ENCODE measurements at regions not wholly inside any gene's neighbourhood (a gene's known extent, or its start where the extent isn't known, plus 50 kb on each side); places are given as distances from the start of the nearest gene placed in this dataset.

DNA sequence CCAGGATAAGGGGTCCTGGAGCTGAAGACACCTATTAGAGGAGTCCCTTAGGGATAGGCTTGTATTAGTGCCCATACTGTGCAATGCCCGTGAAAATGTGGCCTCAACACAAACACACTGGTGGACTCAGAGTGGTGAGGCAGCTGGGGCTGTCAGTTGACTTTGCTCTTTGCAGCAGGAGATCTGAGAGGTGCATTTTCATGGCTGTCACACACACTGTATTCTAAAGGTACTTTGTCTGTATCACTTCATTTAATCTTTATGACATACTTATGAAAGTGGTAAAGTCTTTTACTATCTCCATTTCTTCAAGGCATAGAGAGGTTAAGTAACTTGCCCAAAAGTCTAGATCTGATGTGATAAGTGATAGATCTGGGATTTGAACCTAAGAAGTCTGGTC lies 55.1 kb upstream of the GCFC2 start:
- H3K9me2 ChIP-seq = no peaks in the 10 kb centered on the region
- H2AFZ ChIP-seq (ENCODE audit: low read depth) = no peak overlapping the region
- no peaks in the 10 kb centered on the region for H3F3A ChIP-seq (replicated peaks; ENCODE audit: insufficient read depth)
- POLR2A ChIA-PET = no interaction called here
- no peak overlapping the region for H3K27ac ChIP-seq (ENCODE audit: low read depth in 2 of 2, low read length in 1 of 2)
- TF ChIP-seq EZH2phosphoT487 (IDR thresholded peaks at IDR 0.05; ENCODE audit: borderline replicate concordance, low read depth) (no peak), RXRA (IDR thresholded peaks at IDR 0.05; ENCODE audit: borderline replicate concordance, low read depth) (no peak), YY1 (IDR thresholded peaks at IDR 0.05; ENCODE audit: low read depth) (no peak), TAF1 (IDR thresholded peaks at IDR 0.05; ENCODE audit: borderline replicate concordance, low read depth, low read length) (no peak)
- no peaks in the 10 kb centered on the region for H4K20me1 ChIP-seq (ENCODE audit: insufficient read depth)
- H3K4me3 ChIP-seq (ENCODE audit: low read depth in 2 of 2, low read length in 1 of 2) = no peak overlapping the region
- H3K9me3 ChIP-seq = no peaks in the 10 kb centered on the region
- H3K9ac ChIP-seq = no peak overlapping the region
- H3K36me3 ChIP-seq (replicated peaks in 1 of 2; ENCODE audit: control insufficient read depth in 1 of 2, insufficient read depth in 2 of 2, low read length in 1 of 2) = no peaks in the 10 kb centered on the region
- CTCF ChIA-PET = interaction anchor here (0.6 kb wide), 1 partner anchor 89 kb away, joined by 3 read pairs; no protein-coding TSS in a partner anchor
- no peak for DNase-seq
- no peaks in the 10 kb centered on the region for H3K27me3 ChIP-seq (ENCODE audit: insufficient read depth)
- H3K4me1 ChIP-seq (ENCODE audit: control insufficient read depth in 1 of 2, insufficient read depth in 2 of 2, low read depth in 1 of 2, low read length in 1 of 2) = no peaks in the 10 kb centered on the region
- no peaks in the 10 kb centered on the region for H3K79me2 ChIP-seq (ENCODE audit: insufficient read depth)
- WGBS (ENCODE audit: low lambda C conversion rate) = no CpG with 5 or more reads among the region's 1 CpG
- no peak overlapping the region for H3K4me2 ChIP-seq

DNA sequence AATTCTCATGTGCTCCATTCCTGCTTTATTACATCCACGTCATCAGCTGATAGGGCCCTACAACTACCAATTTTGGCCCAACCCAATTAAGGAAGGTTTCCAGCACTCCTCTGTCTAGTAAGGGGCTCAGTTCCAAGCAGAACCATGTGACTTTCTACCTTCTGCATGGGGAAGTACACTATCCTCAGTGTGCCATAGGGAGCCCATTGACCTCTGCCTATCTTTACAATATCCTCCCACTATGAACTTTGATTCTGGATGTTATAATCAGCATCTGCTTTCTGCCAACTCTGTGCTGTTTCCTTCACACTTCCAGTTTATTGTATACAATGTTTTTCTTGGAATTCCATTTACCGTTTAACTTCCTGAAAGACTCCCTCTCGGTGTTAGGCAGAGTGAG lies 53.9 kb upstream of the GCFC2 start:
- Histone ChIP-seq H3K9ac (no peak overlapping the region), H3K9me2 (no peaks in the 10 kb centered on the region), H3K27ac (ENCODE audit: low read depth in 2 of 2, low read length in 1 of 2) (no peak overlapping the region), H4K20me1 (ENCODE audit: insufficient read depth) (no peaks in the 10 kb centered on the region), H3K27me3 (ENCODE audit: insufficient read depth) (no peaks in the 10 kb centered on the region), H3K4me1 (ENCODE audit: control insufficient read depth in 1 of 2, insufficient read depth in 2 of 2, low read depth in 1 of 2, low read length in 1 of 2) (no peaks in the 10 kb centered on the region), H3K9me3 (no peaks in the 10 kb centered on the region), H3K79me2 (ENCODE audit: insufficient read depth) (no peaks in the 10 kb centered on the region), H3K4me2 (no peak overlapping the region), H3K36me3 (replicated peaks in 1 of 2; ENCODE audit: control insufficient read depth in 1 of 2, insufficient read depth in 2 of 2, low read length in 1 of 2) (no peaks in the 10 kb centered on the region), H2AFZ (ENCODE audit: low read depth) (no peak overlapping the region), H3F3A (replicated peaks; ENCODE audit: insufficient read depth) (no peaks in the 10 kb centered on the region), H3K4me3 (ENCODE audit: low read depth in 2 of 2, low read length in 1 of 2) (no peak overlapping the region)
- CTCF ChIA-PET = interaction anchor here (1.3 kb wide), 1 partner anchor 17 kb away, joined by 4 read pairs; no protein-coding TSS in a partner anchor
- DNase-seq = no peak
- 37% methylated on average over 3 of the region's 3 CpGs for WGBS (ENCODE audit: low lambda C conversion rate)
- TF ChIP-seq FOXJ3 (CRISPR knock-in tag; IDR thresholded peaks at IDR 0.05) = no peak
- TF ChIP-seq GABPA (IDR thresholded peaks at IDR 0.05; ENCODE audit: low read depth) = no peak
- no peak for TF ChIP-seq TAF1 (IDR thresholded peaks at IDR 0.05; ENCODE audit: borderline replicate concordance, low read depth, low read length)
- TF ChIP-seq TEAD4 (IDR thresholded peaks at IDR 0.05; ENCODE audit: borderline replicate concordance, insufficient read depth) = no peak
- no peak for TF ChIP-seq JUND (IDR thresholded peaks at IDR 0.05)
- TF ChIP-seq FOSL2 (IDR thresholded peaks at IDR 0.05; ENCODE audit: borderline replicate concordance, low read depth) = no peak
- TF ChIP-seq GATA2 (CRISPR knock-in tag; IDR thresholded peaks at IDR 0.05) = no peak
- TF ChIP-seq RFX5 (IDR thresholded peaks at IDR 0.05; ENCODE audit: low read length) = no peak
- TF ChIP-seq, protein P1, sequence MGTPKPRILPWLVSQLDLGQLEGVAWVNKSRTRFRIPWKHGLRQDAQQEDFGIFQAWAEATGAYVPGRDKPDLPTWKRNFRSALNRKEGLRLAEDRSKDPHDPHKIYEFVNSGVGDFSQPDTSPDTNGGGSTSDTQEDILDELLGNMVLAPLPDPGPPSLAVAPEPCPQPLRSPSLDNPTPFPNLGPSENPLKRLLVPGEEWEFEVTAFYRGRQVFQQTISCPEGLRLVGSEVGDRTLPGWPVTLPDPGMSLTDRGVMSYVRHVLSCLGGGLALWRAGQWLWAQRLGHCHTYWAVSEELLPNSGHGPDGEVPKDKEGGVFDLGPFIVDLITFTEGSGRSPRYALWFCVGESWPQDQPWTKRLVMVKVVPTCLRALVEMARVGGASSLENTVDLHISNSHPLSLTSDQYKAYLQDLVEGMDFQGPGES (IDR thresholded peaks at IDR 0.05; ENCODE audit: low read depth, low read length) = no peak
- no peak for TF ChIP-seq POLR2AphosphoS5 (IDR thresholded peaks at IDR 0.05; ENCODE audit: low read depth, low read length)
- POLR2A ChIA-PET = no interaction called here

Small RNA genes in the stretch of these regions (small RNA-seq; reads per million reads assigned to genes)
- 0 reads per million in 7 experiments for gene RN7SKP164
